Mammary epithelial cell (primary cell): ENCODE measurements at regions not wholly inside any gene's neighbourhood (a gene's known extent, or its start where the extent isn't known, plus 50 kb on each side); places are given as distances from the start of the nearest gene placed in this dataset.

Experiments used
- CTCF ChIP-seq, 2 donors: IDR thresholded peaks in 1 of 2; conservative IDR thresholded peaks in 1 of 2; 2 replicates each; pipeline ENCODE4 v1.5.1; 2011 to 2012; ENCODE audit warnings: inconsistent platforms in 2 of 2, low read length in 2 of 2, mild to moderate bottlenecking in 2 of 2, control low read depth in 1 of 2, low read depth in 1 of 2; ENCODE audit not compliant: insufficient read depth in 1 of 2; ENCODE audit errors: extremely low read depth in 1 of 2
- EZH2 ChIP-seq: IDR thresholded peaks from 2 replicates; pipeline ENCODE4 v1.6.1; 2012; ENCODE audit warnings: low read length, inconsistent platforms, borderline replicate concordance

GRCh38 chr11:111082664-111083063, 162.9 kb upstream of the POU2AF2 start:
- TF ChIP-seq CTCF (conservative IDR thresholded peaks at IDR 0.05 in 1 of 2, IDR thresholded peaks at IDR 0.05 in 1 of 2; ENCODE audit: extremely low read depth in 1 of 2, insufficient read depth in 1 of 2, low read depth in 1 of 2, low read length in 2 of 2) (no peak), EZH2 (no peak)
